ENCODE measurements at regions not wholly inside any gene's neighbourhood (a gene's known extent, or its start where the extent isn't known, plus 50 kb on each side); places are given as distances from the start of the nearest gene placed in this dataset.
"Not testable (repeated sequence)": the region's sequence is repeated elsewhere in the genome, so short reads cannot be mapped to it uniquely, and the experiment has no call there.

DNA sequence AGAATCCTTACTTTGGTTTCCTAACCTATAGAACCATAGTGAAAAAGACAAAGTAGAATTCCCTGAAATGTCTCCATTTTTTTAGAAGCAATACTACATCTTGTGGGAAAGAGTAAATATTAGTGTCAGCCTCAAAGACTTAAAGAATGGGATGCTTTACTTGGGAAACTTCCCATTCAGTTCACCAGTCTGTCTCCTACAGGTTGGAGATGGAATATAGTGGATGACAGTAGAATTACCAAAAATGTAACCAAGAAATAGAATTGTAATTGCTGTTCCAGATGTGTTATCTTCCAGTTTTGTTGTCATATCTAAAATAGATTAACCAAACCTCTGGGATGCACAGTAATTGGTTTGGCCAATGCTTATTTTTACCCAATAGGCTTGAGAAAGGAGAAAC lies 338.6 kb upstream of the GRID2 start:
- intact Hi-C loops (cut with DNase I), result no loop called here
- no peak for DNase-seq (ENCODE audit: low spot score)

DNA sequence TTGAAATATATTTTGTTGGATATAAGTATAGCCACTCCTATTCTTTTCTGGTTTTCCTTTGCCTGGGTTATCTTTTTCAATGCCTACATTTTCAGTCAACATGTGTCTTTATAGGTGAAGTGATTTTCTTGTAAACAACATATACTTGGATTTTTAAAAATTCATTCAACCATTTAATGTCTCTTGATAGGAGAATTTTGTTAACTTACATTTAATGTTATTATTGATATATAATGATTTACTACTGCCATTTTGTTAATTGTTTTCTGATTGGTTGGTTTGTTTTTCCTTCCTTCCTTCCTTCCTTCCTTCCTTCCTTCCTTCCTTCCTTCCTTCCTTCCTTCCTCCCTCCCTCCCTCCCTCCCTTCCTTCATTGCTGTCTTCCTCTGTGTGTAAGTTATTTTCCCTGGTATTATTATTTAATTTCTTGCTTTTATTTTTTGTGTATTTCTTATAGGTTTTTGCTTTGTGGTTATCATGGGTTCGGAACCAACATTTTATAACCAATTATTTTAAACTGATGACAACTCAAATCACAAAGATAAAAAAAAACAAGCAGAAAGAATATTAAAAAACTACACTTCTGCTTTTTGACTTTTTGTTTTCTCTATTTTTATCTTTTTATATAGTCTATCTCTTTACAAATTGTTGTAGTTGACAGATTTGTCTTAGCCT lies 330.1 kb upstream of the GRID2 start:
- no peak for DNase-seq (ENCODE audit: low spot score)
- intact Hi-C loops (cut with DNase I), result no loop called here

DNA sequence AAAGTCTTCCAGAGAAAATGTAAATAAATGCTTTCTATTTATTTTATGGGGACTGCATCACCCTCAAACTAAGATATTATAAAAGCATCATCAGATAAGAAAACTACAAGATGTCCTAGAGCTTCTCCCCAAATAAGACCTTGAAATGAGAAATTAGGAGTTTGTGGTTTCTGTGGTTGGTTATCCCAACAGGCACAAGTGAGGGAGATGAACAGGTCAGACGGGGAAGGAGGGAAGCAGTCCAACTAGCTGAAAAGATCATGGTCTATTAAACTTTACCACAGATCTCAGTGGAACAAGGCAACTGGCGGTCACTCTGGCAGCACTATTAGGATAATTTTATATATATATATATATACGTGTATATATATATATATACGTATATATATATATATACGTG lies 319.3 kb upstream of the GRID2 start:
- no peak for DNase-seq (ENCODE audit: low spot score)
- intact Hi-C loops (cut with DNase I), result no loop called here

DNA sequence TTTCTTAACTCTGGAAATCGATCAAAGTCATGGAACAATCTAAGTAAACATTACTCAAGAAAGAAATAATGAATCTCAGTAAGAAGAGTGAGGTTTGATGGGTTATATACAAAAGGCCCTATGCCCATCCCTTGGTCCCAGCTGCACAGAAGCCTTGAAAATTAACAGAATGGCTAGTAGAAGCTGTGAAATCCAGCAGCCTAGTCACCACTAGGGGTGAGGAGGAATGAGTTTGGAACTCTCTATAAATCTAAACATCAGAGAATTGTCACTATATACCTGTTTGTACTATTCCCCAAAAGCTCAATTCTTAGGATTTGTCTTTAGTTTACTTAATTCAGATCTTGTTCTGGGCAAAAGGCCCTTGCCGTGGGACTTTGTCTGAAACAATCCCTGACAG lies 313.9 kb upstream of the GRID2 start:
- no peak for DNase-seq (ENCODE audit: low spot score)
- intact Hi-C loops (cut with DNase I), result no loop called here

DNA sequence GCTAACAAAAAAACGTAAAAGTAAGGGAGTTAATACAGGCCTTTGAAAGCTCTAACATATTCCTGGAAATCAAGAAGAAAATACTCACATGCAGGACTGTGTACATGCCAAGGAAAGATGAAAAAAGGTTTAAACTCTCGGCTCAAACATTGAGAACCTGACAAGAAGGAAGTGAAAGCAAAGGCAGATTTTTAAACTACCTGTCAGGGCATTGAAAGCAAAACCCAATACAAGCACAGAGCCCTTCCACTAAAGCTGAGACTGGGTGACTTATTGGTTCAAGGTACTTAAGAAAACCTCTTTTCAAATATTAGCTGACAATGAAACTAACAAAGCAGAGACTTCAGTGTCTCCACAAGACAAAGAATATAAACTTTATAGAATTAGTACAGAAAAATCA lies 313.0 kb upstream of the GRID2 start:
- intact Hi-C loops (cut with DNase I), result no loop called here
- no peak for DNase-seq (ENCODE audit: low spot score)

DNA sequence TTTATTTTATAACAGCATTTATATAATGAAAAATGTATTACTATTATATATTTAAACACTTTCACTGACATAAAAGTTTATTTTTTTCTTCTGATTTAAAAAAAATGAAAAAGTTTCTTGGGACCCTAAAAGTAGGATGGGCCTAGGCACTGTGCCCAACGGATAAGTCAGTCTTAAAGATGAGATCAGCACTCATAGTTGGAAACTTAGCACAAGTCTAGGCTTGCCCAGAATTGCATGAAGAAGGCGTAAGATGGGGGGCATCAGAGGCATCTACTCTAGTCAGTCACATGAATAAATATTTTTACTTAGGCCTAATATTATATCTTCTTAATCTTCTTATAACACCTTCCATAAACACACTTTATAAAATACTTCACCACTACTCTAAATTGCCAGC lies 306.7 kb upstream of the GRID2 start:
- no peak for DNase-seq (ENCODE audit: low spot score)
- intact Hi-C loops (cut with DNase I), result no loop called here

DNA sequence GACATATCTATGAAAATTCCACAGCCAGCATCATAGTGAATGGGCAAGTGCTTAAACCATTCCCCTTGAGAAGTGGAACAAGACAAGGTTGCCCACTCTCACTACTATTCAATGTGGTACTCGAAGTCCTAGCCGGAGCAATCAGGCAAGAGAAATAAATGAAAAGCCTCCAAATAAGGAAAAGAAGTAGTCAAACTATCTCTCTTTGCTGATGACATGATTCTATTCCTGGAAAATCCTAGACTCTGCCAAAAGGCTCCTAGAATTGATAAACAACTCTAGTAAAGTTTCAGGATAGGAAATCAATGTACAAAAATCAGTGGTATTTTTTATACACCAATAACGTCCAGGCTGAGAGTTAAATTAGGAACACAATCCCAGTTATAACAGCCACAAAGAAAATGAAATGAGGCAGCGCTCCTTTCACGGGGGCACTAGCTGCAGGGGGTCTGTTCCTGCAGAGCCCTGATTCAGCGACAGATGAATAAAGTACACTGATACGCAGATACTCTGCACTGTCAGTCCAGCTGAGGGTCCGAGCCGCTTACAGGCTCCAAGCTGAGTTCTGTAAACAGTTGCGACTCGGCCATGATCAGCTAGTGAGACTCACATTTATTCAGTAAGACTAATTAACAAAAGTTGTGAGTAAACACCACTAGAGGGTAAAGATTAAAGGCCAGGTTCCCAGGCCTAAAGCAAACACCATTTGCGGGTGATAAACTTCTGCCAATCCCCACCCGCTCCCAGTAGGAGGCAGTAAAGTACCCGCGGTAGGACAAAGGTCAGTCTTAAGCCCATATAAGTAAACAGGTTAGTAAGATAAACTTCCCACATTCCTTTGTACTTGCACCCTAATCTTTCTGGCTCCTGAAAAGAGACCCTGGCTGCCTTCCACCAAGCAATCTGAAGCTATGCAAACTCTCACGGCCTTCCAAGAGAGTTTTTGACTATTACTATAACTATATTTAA lies 290.6 kb upstream of the GRID2 start:
- intact Hi-C loops (cut with DNase I), result no loop called here
- DNase-seq (ENCODE audit: low spot score), result no peak

DNA sequence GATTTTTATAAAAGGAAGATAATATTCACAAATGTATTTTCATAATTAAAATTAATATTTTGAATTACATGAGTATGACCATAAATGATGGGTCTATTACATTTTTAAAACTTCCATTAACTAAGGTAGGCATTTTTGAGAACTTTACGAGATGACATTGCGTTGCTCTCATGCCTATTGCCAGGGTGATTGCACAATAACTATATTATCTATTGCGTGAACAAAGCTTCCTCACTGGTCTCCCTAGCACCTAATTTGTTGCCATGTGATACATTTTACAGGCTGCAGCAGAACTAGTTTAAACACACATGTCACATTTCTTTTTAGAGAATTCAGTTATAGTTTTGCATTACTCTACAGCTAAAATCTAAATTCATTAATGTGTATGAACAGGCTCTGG lies 289.7 kb upstream of the GRID2 start:
- no peak for DNase-seq (ENCODE audit: low spot score)
- intact Hi-C loops (cut with DNase I), result no loop called here

DNA sequence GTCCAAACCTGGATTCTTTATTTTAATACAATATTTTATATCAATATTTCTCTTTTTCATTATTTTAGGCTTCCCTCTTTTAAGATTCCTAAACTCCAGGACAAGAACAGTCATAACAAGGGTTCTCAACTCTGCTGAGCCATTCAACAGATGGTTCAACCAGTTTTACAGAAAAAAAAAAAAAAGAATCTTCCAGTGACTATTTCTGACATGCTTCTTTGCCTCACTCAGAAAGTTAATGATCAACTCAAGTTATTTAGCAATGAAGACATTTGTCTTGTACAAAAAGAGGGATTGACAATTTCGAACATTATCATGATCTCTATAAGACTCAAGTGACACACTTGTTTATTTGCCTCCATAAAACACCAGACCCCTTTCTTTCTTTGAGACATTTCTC lies 282.6 kb upstream of the GRID2 start:
- DNase-seq (ENCODE audit: low spot score), result no peak
- intact Hi-C loops (cut with DNase I), result no loop called here

DNA sequence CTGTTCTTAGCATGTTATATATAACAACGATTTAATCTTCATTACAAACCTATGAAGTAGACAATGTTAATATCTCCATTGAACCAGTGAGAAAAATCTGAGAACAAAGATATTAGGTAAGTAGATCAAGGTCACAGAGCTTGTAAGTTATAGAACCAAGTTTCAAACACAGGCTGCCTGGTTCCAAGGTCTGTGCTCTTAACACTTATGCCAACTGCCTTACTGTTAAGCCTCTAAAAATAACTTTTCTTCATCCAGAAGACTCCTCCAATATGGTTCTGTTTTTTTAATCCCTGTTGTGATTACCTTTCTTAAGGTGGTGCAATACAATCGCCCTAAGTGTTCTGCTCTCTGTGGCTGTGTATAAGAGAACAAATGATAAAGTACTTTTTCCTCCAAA lies 282.0 kb upstream of the GRID2 start:
- DNase-seq (ENCODE audit: low spot score), result no peak
- intact Hi-C loops (cut with DNase I), result no loop called here

DNA sequence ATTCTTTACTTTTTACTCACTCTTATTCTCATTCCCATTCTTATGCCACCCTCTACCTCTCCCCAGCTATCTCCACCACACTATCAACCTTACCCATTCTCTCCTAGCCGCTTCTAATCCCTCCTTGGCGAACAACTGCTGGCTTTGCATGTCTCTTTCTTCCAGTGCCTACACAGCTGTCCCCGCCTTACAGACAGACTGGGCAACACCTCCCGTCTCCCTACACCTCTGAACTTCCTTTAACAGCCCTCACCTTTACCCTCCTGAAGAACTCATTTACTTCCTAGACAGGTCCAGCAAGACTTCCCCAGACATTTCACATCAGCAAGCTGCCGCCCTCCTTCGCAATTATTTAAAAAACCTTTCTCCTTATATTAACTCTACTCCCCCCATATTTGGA lies 274.9 kb upstream of the GRID2 start:
- DNase-seq (ENCODE audit: low spot score); intact Hi-C loops (cut with DNase I): not testable (repeated sequence)

DNA sequence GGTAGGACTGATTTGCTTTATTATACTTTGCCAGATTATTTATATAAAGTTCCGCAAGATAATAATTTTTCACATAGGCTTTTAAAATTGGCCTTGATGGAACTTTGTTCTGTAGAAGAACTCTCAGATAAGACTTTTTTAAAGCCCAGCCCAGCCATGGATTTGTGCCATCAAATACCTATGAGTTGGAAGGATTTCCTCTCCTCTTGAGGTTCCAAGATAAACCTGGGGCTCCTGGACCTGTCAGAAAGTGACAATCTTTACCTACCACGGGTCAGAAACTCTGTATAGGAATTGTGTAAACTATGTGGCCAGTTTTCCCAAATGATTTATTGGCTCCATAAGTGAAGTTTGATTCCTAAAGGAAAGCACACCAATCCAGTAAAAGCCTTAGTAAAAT lies 271.9 kb upstream of the GRID2 start:
- DNase-seq (ENCODE audit: low spot score), result no peak
- intact Hi-C loops (cut with DNase I), result no loop called here

DNA sequence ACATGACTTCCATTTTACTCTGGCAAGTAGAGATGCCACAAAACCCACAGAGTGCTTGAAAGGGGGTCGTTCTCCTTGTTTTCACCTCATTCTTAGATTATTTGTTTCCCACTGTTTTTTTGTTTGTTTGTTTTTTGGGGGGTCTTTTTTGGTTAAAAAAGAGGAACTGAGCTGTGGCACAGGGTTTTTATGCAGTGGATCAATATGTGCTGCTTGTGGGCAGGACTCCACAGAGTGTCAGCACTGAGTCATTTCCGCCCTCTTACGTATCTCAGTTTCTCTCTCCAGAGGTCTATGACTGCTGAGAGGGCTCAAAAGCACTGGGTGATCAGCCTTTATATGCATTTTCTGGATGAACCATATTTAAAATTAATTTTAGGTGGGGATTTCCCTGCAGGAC lies 268.1 kb upstream of the GRID2 start:
- no peak for DNase-seq (ENCODE audit: low spot score)
- intact Hi-C loops (cut with DNase I), result no loop called here

DNA sequence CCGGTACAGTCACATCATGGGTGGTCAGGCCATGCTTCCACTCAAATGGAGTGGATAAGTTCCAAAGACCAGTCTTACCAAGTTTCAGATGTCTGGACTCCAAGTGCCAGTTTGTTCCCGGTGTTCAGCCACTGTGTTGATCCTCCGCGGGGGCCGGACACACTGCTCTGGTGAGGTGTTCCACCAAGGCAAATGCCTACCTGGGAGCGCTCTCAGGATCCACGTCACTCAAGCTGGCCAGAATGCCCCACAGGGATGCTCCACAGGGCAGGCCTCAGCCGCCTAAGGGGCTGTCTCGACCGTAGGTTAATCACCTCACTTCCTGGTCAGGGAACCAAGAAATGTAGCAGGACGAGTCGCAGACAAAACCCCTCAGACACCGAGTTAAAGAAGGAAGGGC lies 258.0 kb upstream of the GRID2 start:
- intact Hi-C loops (cut with DNase I), result no loop called here
- no peak for DNase-seq (ENCODE audit: low spot score)

DNA sequence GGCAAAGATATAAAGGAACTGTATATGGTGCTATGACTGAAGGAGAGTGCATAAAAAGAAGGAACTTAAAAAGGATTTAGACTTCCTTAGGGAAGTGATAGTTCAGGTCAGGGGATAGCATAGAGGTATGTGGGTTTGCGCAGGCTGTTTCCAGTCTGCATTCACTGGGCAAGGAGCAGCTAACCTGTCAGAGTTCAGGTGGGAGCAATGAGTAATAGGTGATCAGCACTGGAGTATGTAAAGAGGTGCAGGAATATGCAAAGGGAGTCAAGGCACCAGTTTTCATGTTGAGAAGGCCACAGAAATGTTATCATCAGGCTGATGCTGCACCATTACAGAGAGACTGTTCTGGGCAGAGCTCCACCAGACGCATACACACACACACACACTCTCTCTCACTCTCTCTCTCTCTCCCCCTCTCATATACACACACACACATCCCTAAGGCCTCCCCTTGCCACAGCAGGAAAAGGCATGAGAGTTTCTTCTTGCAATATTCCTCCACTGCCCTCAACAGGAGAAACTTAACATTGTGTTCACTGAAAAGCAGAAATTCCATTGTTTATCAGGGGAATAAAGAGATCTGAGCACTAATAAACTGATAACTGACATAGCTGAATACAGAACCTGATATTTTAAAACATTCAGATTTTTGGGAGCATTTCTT lies 256.4 kb upstream of the GRID2 start:
- intact Hi-C loops (cut with DNase I), result no loop called here
- DNase-seq (ENCODE audit: low spot score), result no peak

DNA sequence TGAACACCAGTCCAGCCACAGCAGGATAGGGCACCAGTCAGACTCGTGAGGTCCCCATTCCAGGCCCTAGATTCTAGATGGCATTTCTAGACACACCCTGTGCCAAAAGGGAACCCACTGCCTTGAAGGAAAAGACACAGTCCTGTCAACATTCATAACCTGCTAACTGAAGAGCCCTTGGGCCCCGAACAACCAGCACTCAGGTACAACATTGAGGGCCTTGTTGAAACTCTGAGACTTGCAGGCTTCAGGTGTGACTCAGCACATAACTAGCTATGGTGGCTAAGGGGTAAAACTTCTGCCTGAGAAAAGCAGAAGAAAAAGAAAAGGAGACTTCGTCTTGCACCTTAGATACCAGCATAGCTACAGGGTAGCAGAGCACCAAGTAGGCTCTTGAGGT lies 252.9 kb upstream of the GRID2 start:
- intact Hi-C loops (cut with DNase I), result no loop called here
- no peak for DNase-seq (ENCODE audit: low spot score)

DNA sequence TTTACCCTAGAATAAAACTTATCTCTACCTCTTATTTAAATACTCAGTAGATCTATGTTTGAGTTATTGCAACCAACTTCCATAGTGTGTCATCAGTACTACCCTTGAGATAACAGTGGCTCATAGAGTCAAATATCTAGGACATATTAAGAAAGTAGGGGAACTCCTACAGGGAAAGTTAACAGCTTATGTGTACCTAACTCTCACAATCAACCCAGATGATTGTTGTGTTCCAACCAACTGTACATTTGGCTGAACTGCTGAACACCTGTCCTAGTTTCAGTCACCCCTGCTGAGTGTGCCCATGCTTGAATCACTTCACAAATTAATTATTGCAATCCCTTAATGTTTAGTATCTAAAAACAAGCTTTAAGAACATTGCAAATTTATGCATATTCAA lies 244.2 kb upstream of the GRID2 start:
- no peak for DNase-seq (ENCODE audit: low spot score)
- intact Hi-C loops (cut with DNase I), result no loop called here

DNA sequence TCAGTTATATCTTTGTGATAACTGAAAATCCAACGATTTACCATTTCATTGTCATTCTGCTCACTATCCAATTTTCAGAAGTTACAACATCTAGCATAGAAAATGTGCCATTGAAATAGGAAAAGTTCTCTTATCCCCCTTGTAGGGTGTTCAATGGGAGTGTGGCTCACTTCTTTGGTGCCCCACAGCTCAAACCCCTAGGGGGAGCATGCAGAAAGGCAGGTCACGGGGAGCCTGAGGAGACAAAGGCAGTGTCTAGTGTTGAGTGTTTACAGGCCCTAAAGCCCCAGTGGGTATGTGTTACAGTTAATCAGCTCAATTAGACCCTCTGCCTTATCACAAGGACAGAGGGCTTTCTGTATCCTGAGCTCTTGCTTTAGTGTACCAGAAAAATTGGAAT lies 243.4 kb upstream of the GRID2 start:
- intact Hi-C loops (cut with DNase I), result no loop called here
- DNase-seq (ENCODE audit: low spot score), result no peak

DNA sequence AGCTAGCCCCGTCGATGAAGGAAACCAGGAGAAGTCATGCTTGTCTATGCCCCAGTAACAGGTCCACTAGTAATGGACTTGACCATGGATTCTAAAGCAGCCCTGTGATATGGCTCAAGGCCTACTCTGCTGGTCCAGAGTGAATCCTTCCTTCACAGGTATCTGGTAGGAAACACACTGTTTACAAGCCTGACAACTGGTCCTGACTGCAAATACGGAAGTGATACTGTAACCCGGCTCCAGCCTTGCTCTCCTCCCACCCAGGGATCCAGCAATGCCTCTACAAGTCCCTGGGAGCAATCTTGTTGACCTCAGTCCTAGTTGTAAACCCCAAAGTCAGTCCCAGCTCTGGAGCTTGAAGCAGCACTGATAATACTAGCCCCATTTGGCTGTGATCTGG lies 239.2 kb upstream of the GRID2 start:
- DNase-seq (ENCODE audit: low spot score), result no peak
- intact Hi-C loops (cut with DNase I), result no loop called here

DNA sequence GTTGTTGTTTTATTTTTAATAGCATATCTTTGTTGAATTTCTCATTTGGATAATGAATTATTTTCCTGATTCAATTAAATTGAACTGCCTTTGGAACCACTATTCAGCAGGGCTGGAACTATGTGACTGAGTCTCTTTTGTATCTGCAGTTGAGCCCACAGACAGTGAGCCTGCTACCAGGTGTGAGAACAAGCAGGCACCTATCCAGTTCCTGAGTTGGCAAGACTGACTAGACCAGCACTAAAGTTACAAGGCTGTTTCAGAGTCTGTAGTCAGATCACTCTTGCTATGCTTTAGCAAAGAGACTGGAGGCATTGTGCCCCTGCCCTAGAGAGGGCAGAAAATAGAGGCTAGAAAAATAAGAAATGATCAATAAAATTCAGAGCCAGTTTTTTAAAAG lies 237.3 kb upstream of the GRID2 start:
- no peak for DNase-seq (ENCODE audit: low spot score)
- intact Hi-C loops (cut with DNase I), result loop anchor here in 1 of 2 donors (5.0 kb wide), 1 partner anchor 294 kb away; no protein-coding TSS in a partner anchor

Measured in posterior vena cava (tissue), 2 donors.